ENCODE measurements at regions not wholly inside any gene's neighbourhood (a gene's known extent, or its start where the extent isn't known, plus 50 kb on each side); places are given as distances from the start of the nearest gene placed in this dataset.

DNA sequence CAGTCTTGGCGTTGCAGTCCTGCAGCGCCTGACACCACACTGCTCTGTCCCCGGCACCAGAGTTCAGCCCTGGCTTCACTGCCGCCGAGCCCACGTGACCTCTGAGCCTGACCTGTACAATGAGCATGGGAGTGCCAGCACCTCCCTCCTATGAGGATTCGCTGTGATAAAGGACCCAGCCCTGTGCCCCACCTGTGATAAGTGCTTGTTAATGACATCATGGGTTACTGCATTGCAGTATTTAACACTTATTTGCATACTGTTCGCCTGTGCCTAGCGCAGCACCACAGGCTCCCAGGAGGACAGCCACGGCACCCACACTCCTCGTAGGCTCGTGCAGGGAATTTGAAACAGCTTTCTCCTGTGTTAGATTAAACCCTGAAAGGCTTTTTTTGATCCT lies 118.2 kb upstream of the GSC start (continued):
- TF ChIP-seq, protein P1, sequence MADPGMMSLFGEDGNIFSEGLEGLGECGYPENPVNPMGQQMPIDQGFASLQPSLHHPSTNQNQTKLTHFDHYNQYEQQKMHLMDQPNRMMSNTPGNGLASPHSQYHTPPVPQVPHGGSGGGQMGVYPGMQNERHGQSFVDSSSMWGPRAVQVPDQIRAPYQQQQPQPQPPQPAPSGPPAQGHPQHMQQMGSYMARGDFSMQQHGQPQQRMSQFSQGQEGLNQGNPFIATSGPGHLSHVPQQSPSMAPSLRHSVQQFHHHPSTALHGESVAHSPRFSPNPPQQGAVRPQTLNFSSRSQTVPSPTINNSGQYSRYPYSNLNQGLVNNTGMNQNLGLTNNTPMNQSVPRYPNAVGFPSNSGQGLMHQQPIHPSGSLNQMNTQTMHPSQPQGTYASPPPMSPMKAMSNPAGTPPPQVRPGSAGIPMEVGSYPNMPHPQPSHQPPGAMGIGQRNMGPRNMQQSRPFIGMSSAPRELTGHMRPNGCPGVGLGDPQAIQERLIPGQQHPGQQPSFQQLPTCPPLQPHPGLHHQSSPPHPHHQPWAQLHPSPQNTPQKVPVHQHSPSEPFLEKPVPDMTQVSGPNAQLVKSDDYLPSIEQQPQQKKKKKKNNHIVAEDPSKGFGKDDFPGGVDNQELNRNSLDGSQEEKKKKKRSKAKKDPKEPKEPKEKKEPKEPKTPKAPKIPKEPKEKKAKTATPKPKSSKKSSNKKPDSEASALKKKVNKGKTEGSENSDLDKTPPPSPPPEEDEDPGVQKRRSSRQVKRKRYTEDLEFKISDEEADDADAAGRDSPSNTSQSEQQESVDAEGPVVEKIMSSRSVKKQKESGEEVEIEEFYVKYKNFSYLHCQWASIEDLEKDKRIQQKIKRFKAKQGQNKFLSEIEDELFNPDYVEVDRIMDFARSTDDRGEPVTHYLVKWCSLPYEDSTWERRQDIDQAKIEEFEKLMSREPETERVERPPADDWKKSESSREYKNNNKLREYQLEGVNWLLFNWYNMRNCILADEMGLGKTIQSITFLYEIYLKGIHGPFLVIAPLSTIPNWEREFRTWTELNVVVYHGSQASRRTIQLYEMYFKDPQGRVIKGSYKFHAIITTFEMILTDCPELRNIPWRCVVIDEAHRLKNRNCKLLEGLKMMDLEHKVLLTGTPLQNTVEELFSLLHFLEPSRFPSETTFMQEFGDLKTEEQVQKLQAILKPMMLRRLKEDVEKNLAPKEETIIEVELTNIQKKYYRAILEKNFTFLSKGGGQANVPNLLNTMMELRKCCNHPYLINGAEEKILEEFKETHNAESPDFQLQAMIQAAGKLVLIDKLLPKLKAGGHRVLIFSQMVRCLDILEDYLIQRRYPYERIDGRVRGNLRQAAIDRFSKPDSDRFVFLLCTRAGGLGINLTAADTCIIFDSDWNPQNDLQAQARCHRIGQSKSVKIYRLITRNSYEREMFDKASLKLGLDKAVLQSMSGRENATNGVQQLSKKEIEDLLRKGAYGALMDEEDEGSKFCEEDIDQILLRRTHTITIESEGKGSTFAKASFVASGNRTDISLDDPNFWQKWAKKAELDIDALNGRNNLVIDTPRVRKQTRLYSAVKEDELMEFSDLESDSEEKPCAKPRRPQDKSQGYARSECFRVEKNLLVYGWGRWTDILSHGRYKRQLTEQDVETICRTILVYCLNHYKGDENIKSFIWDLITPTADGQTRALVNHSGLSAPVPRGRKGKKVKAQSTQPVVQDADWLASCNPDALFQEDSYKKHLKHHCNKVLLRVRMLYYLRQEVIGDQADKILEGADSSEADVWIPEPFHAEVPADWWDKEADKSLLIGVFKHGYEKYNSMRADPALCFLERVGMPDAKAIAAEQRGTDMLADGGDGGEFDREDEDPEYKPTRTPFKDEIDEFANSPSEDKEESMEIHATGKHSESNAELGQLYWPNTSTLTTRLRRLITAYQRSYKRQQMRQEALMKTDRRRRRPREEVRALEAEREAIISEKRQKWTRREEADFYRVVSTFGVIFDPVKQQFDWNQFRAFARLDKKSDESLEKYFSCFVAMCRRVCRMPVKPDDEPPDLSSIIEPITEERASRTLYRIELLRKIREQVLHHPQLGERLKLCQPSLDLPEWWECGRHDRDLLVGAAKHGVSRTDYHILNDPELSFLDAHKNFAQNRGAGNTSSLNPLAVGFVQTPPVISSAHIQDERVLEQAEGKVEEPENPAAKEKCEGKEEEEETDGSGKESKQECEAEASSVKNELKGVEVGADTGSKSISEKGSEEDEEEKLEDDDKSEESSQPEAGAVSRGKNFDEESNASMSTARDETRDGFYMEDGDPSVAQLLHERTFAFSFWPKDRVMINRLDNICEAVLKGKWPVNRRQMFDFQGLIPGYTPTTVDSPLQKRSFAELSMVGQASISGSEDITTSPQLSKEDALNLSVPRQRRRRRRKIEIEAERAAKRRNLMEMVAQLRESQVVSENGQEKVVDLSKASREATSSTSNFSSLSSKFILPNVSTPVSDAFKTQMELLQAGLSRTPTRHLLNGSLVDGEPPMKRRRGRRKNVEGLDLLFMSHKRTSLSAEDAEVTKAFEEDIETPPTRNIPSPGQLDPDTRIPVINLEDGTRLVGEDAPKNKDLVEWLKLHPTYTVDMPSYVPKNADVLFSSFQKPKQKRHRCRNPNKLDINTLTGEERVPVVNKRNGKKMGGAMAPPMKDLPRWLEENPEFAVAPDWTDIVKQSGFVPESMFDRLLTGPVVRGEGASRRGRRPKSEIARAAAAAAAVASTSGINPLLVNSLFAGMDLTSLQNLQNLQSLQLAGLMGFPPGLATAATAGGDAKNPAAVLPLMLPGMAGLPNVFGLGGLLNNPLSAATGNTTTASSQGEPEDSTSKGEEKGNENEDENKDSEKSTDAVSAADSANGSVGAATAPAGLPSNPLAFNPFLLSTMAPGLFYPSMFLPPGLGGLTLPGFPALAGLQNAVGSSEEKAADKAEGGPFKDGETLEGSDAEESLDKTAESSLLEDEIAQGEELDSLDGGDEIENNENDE (IDR thresholded peaks at IDR 0.05; ENCODE audit: insufficient replicate concordance, low read length) = no peak
- no peak for TF ChIP-seq KDM1A (IDR thresholded peaks at IDR 0.05; ENCODE audit: borderline replicate concordance, low read length)

Measured in H1 (cell line).